Esophagus squamous epithelium (tissue), 5 donors: ENCODE measurements at regions not wholly inside any gene's neighbourhood (a gene's known extent, or its start where the extent isn't known, plus 50 kb on each side); places are given as distances from the start of the nearest gene placed in this dataset.

Experiments used
- DNase-seq: peaks from one replicate; lab custom pipeline; 2025; lab: John Stamatoyannopoulos, UW
- H3K27ac ChIP-seq, 4 donors: fragments of 200-600 bp; sonication (generic); one replicate each; pipeline ENCODE4 v1.5.1; 2016 to 2019; ENCODE audit warnings: mild to moderate bottlenecking in 1 of 4
- H3K27me3 ChIP-seq, 4 donors: fragments of 200-600 bp; sonication (generic); 1 replicate in 3 of 4; 2 replicates in 1 of 4; pipeline versions ENCODE4 v1.5.1 to v1.6.0; 2017 to 2021; ENCODE audit warnings: antibody characterized with exemption in 1 of 4
- H3K36me3 ChIP-seq, 3 donors: fragments of 200-600 bp; sonication (generic); one replicate each; pipeline ENCODE4 v1.5.1; 2016 to 2019
- H3K4me1 ChIP-seq, 3 donors: fragments of 200-600 bp; sonication (generic); one replicate each; pipeline ENCODE4 v1.5.1; 2017 to 2019
- H3K4me3 ChIP-seq, 4 donors: fragments of 200-600 bp; sonication (generic); 1 replicate in 3 of 4; 2 replicates in 1 of 4; pipeline ENCODE4 v1.5.1; 2016 to 2019; ENCODE audit warnings: mild to moderate bottlenecking in 2 of 4, moderate library complexity in 1 of 4
- H3K9me3 ChIP-seq, 3 donors: fragments of 200-600 bp; sonication (generic); one replicate each; pipeline ENCODE4 v1.5.1; 2016 to 2019
- CTCF ChIP-seq, 6 experiments: fragments of 450-650 bp in 4 of 6; fragments of 200-600 bp in 2 of 6; sonication (generic) in 2 of 6; IDR thresholded peaks; one replicate each; pipeline ENCODE4 v1.5.1; 2016 to 2019; ENCODE audit warnings: antibody characterized with exemption in 6 of 6, mild to moderate bottlenecking in 4 of 6, moderate library complexity in 4 of 6
- POLR2A ChIP-seq, 4 donors: fragments of 450-650 bp; IDR thresholded peaks; one replicate each; pipeline ENCODE4 v1.6.1; 2017; ENCODE audit warnings: antibody characterized with exemption in 4 of 4, mild to moderate bottlenecking in 4 of 4, moderate library complexity in 3 of 4
- WGBS, 2 donors: methylation state at CpG; one replicate each; pipeline ENCODE4 v1.1.5; 2018; 5-methylcytosine and 5-hydroxymethylcytosine counted together
- intact Hi-C: fragments of 100-400 bp; cut with DNase I; formaldehyde crosslinking; loops from one replicate; pipeline ENCODE4 v1.15.0; 2022
- donor health status: DM: yes; HTN: yes; CAD: no.

GRCh38 chr1:30572192-30572591 lies 151.2 kb downstream of the MATN1 start:
- Histone ChIP-seq H3K4me1 (no peaks in the 10 kb centered on the region), H3K27me3 (peaks cover 0 to 15% (median 0%) of the 10 kb centered on the region in 4 donors), H3K4me3 (no peak overlapping the region), H3K36me3 (no peaks in the 10 kb centered on the region), H3K27ac (no peak overlapping the region), H3K9me3 (no peaks in the 10 kb centered on the region)
- no peak for DNase-seq
- intact Hi-C loops: no loop called here
- TF ChIP-seq CTCF (IDR thresholded peaks at IDR 0.05): no peak
- no peak for TF ChIP-seq POLR2A (IDR thresholded peaks at IDR 0.05)

DNA sequence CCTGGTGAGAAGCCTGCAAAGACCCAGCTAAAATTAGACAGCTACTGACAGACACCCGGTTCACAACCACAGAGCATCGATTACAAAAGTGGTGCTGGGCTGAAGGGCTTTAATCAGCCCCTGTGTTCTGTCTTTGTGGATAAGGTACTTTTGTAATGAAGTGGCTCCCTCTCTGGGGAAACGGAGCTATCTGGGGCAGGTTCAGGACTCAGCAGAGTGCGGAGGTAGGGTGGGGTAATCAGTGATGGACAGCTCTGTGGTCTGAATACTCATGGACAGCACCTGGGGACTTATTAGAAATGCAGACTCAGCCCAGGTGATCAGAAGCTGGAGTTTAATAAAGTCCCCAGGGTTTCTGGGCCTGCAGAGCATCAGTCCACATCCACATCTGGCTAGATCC lies 152.0 kb downstream of the MATN1 start:
- Histone ChIP-seq H3K4me3 (no peak overlapping the region), H3K36me3 (no peaks in the 10 kb centered on the region), H3K4me1 (no peaks in the 10 kb centered on the region), H3K9me3 (no peaks in the 10 kb centered on the region), H3K27me3 (peaks cover 0 to 15% (median 0%) of the 10 kb centered on the region in 4 donors), H3K27ac (no peak overlapping the region)
- intact Hi-C loops: no loop called here
- WGBS, 2 donors: 55 to 77% methylated on average over 2 to 4 of the region's 4 CpGs
- no peak for DNase-seq
- TF ChIP-seq CTCF (IDR thresholded peaks at IDR 0.05) (no peak), POLR2A (IDR thresholded peaks at IDR 0.05) (no peak)

- Histone ChIP-seq H3K36me3 (no peaks in the 10 kb centered on the region), H3K9me3 (no peaks in the 10 kb centered on the region), H3K27me3 (peaks cover 0 to 3% (median 0%) of the 10 kb centered on the region in 4 donors), H3K4me3 (no peak overlapping the region), H3K4me1 (no peaks in the 10 kb centered on the region), H3K27ac (no peak overlapping the region)
- WGBS, 2 donors: 71 to 77% methylated on average over 3 of the region's 3 CpGs
- intact Hi-C loops: no loop called here
- no peak for TF ChIP-seq CTCF (IDR thresholded peaks at IDR 0.05)
- no peak for TF ChIP-seq POLR2A (IDR thresholded peaks at IDR 0.05)
- DNase-seq: no peak
These were observed 154.0 kb downstream of the MATN1 start for GRCh38 chr1:30569384-30569783.

- H3K9me3 ChIP-seq: peaks cover 0 to 30% (median 24%) of the 10 kb centered on the region in 3 donors
- DNase-seq: no peak
- no peaks in the 10 kb centered on the region for H3K27me3 ChIP-seq
- intact Hi-C loops: no loop called here
- H3K36me3 ChIP-seq: no peaks in the 10 kb centered on the region
- no peaks in the 10 kb centered on the region for H3K4me1 ChIP-seq
- no peak for TF ChIP-seq POLR2A (IDR thresholded peaks at IDR 0.05)
- TF ChIP-seq CTCF (IDR thresholded peaks at IDR 0.05): no peak
- H3K27ac ChIP-seq: no peak overlapping the region
- H3K4me3 ChIP-seq: no peak overlapping the region
These were observed 160.8 kb downstream of the MATN1 start for GRCh38 chr1:30562559-30562958.

GRCh38 chr1:30551603-30552002 lies 171.8 kb downstream of the MATN1 start:
- H3K4me1 ChIP-seq: no peaks in the 10 kb centered on the region
- intact Hi-C loops: no loop called here
- H3K9me3 ChIP-seq: no peaks in the 10 kb centered on the region
- peaks cover 0 to 7% (median 0%) of the 10 kb centered on the region in 4 donors for H3K27me3 ChIP-seq
- TF ChIP-seq CTCF (IDR thresholded peaks at IDR 0.05) (no peak), POLR2A (IDR thresholded peaks at IDR 0.05) (no peak)
- H3K36me3 ChIP-seq: no peaks in the 10 kb centered on the region
- no peak overlapping the region for H3K27ac ChIP-seq
- 90 to 100% methylated on average over 2 to 5 of the region's 8 CpGs for WGBS, 2 donors
- no peak for DNase-seq
- no peak overlapping the region for H3K4me3 ChIP-seq
